ENCODE measurements at regions not wholly inside any gene's neighbourhood (a gene's known extent, or its start where the extent isn't known, plus 50 kb on each side); places are given as distances from the start of the nearest gene placed in this dataset.
"Not testable (repeated sequence)": the region's sequence is repeated elsewhere in the genome, so short reads cannot be mapped to it uniquely, and the experiment has no call there.

DNA sequence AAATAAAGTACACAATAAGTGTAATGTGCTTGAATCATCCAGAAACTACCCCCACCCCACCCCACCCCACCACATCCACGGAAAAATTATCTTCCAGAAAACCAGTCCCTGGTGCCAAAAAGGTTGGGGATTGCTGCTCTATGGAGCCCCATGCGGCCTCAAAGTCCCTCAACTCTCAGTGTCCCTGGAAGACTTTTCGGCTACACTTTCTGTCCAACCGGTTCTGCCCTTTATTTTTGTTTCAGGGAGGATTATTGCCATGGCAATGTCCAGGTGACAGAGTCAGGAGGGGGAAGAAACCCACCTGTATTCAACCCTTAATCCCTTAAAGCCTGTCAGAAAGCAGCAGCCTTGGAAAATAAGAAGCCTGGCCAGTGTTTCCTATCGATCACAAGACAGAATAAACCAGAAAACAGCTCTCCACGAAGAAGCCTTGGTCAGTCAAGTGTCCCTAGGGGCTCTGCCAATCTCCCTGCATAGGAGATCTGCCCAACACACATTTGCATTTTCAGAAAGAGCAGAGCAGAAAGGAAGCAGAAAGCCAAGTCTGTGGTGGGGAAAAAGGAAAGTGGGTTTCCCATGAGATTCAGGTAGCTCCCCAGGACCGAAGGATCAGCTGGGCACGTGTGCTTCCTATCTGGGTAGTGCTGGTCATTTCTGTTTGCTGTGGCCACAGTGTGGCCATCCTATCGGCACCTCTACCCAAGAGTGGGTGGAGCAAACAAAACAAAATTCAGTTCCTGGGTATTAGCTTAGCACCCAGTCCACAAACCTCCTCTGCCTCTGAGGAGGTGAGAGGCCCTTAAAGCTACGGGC, 342.7 kb downstream of the SOX9 start:
- Histone ChIP-seq H2AFZ (ENCODE audit: low read depth, low read length, severe bottlenecking) (no peak overlapping the region), H3K36me3 (ENCODE audit: low read length) (no peaks in the 10 kb centered on the region), H3K9me2 (replicated peaks; ENCODE audit: insufficient read depth, low read length) (no peaks in the 10 kb centered on the region), H3K4me3 (ENCODE audit: insufficient read depth, low read length, poor library complexity, severe bottlenecking) (no peak overlapping the region), H3K79me2 (ENCODE audit: insufficient read depth, low read length) (no peaks in the 10 kb centered on the region), H3K27ac (ENCODE audit: low read depth, low read length) (no peak overlapping the region), H4K20me1 (ENCODE audit: low read depth, low read length) (no peaks in the 10 kb centered on the region), H3K4me2 (ENCODE audit: low read depth, low read length, poor library complexity, severe bottlenecking) (no peak overlapping the region), H3K27me3 (ENCODE audit: low read length) (no peaks in the 10 kb centered on the region), H3K9ac (ENCODE audit: low read length) (no peak overlapping the region), H3F3A (ENCODE audit: insufficient read depth) (no peaks in the 10 kb centered on the region), H3K9me3 (ENCODE audit: insufficient read depth, low read length) (no peaks in the 10 kb centered on the region)
- TF ChIP-seq, protein P1, sequence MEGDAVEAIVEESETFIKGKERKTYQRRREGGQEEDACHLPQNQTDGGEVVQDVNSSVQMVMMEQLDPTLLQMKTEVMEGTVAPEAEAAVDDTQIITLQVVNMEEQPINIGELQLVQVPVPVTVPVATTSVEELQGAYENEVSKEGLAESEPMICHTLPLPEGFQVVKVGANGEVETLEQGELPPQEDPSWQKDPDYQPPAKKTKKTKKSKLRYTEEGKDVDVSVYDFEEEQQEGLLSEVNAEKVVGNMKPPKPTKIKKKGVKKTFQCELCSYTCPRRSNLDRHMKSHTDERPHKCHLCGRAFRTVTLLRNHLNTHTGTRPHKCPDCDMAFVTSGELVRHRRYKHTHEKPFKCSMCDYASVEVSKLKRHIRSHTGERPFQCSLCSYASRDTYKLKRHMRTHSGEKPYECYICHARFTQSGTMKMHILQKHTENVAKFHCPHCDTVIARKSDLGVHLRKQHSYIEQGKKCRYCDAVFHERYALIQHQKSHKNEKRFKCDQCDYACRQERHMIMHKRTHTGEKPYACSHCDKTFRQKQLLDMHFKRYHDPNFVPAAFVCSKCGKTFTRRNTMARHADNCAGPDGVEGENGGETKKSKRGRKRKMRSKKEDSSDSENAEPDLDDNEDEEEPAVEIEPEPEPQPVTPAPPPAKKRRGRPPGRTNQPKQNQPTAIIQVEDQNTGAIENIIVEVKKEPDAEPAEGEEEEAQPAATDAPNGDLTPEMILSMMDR (IDR thresholded peaks at IDR 0.05; ENCODE audit: insufficient read depth, low read length, poor library complexity, severe bottlenecking): no peak
- TF ChIP-seq EZH2phosphoT487 (conservative IDR thresholded peaks at IDR 0.05; ENCODE audit: low read length): no peak

DNA sequence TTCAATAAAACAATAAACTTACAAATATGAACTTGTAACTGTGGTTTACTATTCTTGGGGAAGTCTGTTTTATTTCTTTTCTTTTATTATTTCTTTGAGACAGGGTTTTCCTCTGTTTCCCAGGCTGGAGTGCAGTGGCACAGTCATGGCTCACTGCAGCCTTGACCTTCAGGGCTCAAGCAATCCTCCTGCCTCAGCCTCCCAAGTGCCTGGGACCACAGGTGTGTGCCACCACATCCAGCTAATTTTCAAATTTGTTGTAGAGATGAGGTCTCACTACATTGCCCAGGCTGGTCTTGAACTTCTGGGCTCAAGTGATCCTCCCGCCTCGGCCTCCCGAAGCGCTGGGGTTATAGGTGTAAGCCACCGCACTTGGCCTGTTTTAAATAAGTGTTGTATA, 343.4 kb downstream of the SOX9 start:
- H3K27me3 ChIP-seq (ENCODE audit: low read length); H3K79me2 ChIP-seq (ENCODE audit: insufficient read depth, low read length); H3K27ac ChIP-seq (ENCODE audit: low read depth, low read length); H3K9me3 ChIP-seq (ENCODE audit: insufficient read depth, low read length); H4K20me1 ChIP-seq (ENCODE audit: low read depth, low read length); H3K9me2 ChIP-seq (replicated peaks; ENCODE audit: insufficient read depth, low read length); H3K36me3 ChIP-seq (ENCODE audit: low read length); H3K4me2 ChIP-seq (ENCODE audit: low read depth, low read length, poor library complexity, severe bottlenecking); H3K4me3 ChIP-seq (ENCODE audit: insufficient read depth, low read length, poor library complexity, severe bottlenecking); H3K9ac ChIP-seq (ENCODE audit: low read length); H3F3A ChIP-seq (ENCODE audit: insufficient read depth); H2AFZ ChIP-seq (ENCODE audit: low read depth, low read length, severe bottlenecking): not testable (repeated sequence)

DNA sequence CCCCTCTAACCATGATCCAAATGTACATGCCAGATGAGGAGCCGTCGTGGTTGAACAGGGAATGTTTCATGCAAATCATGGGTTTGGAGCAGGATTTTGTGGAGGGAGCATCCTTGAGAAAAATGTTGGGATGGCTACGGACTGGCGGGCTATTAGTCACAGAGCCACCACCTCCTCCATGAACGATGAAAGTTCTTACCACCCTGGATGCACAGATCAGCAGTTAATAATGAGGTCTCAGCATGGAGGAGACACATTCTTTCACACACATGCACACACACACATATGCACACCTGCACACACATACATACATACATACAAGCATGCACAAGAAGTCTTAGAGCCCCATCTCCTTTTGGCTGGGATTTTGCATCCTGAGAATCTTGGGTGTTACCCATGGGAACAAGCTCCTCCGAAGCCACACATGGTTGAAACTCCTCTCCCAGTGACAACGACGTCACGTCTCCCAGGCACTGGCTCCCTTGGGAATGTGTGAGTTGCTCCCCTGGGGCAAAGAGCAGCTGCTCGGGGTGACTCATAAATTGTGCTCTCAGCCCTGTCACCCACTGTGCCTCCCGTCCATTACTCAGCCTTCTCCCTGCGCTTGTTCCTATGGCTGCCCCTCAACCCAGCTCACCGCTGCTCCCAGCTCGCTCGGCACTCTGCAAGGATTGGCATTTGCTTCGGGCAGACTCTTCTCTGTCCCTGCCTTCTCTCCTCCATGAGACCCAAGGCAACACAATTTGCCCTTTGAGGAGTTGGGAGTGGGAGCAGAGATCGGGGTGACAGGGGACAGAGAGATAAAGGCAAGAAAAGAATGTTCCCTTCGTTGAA, 344.6 kb downstream of the SOX9 start:
- Histone ChIP-seq H4K20me1 (ENCODE audit: low read depth, low read length) (no peaks in the 10 kb centered on the region), H3K27ac (ENCODE audit: low read depth, low read length) (no peak overlapping the region), H2AFZ (ENCODE audit: low read depth, low read length, severe bottlenecking) (no peak overlapping the region), H3K27me3 (ENCODE audit: low read length) (no peaks in the 10 kb centered on the region), H3K9ac (ENCODE audit: low read length) (no peak overlapping the region), H3F3A (ENCODE audit: insufficient read depth) (no peaks in the 10 kb centered on the region), H3K79me2 (ENCODE audit: insufficient read depth, low read length) (no peaks in the 10 kb centered on the region), H3K9me2 (replicated peaks; ENCODE audit: insufficient read depth, low read length) (no peaks in the 10 kb centered on the region), H3K4me3 (ENCODE audit: insufficient read depth, low read length, poor library complexity, severe bottlenecking) (no peak overlapping the region), H3K36me3 (ENCODE audit: low read length) (no peaks in the 10 kb centered on the region), H3K9me3 (ENCODE audit: insufficient read depth, low read length) (no peaks in the 10 kb centered on the region), H3K4me2 (ENCODE audit: low read depth, low read length, poor library complexity, severe bottlenecking) (no peak overlapping the region)
- TF ChIP-seq, protein P1 (IDR thresholded peaks at IDR 0.05; ENCODE audit: insufficient read depth, low read length, poor library complexity, severe bottlenecking): no peak
- no peak for TF ChIP-seq EZH2phosphoT487 (conservative IDR thresholded peaks at IDR 0.05; ENCODE audit: low read length)

DNA sequence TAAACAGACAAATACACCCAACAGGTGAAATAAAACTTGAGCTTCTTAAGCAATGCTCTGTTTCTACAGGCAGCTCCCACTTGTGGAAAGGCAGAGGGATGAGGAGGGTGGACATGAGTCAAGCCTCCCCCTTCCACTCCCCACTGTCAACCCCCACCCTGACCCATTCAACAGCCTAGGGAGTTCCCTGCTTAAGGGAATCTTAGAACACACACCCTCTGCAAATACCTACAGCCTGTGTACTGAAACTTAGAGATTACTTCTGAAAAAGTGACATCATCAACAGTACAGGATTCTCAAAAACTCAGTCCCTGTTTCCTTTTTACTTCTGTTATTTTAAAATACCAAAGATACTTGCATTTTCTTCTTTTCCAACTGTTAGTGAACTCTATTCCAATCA, 345.4 kb downstream of the SOX9 start:
- no peaks in the 10 kb centered on the region for H3K9me2 ChIP-seq (replicated peaks; ENCODE audit: insufficient read depth, low read length)
- no peaks in the 10 kb centered on the region for H3K36me3 ChIP-seq (ENCODE audit: low read length)
- H3K9ac ChIP-seq (ENCODE audit: low read length): no peak overlapping the region
- no peaks in the 10 kb centered on the region for H3F3A ChIP-seq (ENCODE audit: insufficient read depth)
- no peaks in the 10 kb centered on the region for H3K27me3 ChIP-seq (ENCODE audit: low read length)
- no peak overlapping the region for H2AFZ ChIP-seq (ENCODE audit: low read depth, low read length, severe bottlenecking)
- no peak overlapping the region for H3K4me2 ChIP-seq (ENCODE audit: low read depth, low read length, poor library complexity, severe bottlenecking)
- H3K27ac ChIP-seq (ENCODE audit: low read depth, low read length): no peak overlapping the region
- H4K20me1 ChIP-seq (ENCODE audit: low read depth, low read length): no peaks in the 10 kb centered on the region
- no peaks in the 10 kb centered on the region for H3K79me2 ChIP-seq (ENCODE audit: insufficient read depth, low read length)
- H3K9me3 ChIP-seq (ENCODE audit: insufficient read depth, low read length): no peaks in the 10 kb centered on the region
- no peak for TF ChIP-seq EZH2phosphoT487 (conservative IDR thresholded peaks at IDR 0.05; ENCODE audit: low read length)
- TF ChIP-seq, protein P1 (IDR thresholded peaks at IDR 0.05; ENCODE audit: insufficient read depth, low read length, poor library complexity, severe bottlenecking): no peak
- no peak overlapping the region for H3K4me3 ChIP-seq (ENCODE audit: insufficient read depth, low read length, poor library complexity, severe bottlenecking)
